Nephron (organoid): ENCODE measurements at regions not wholly inside any gene's neighbourhood (a gene's known extent, or its start where the extent isn't known, plus 50 kb on each side); places are given as distances from the start of the nearest gene placed in this dataset.

ENCODE experiments used
- H3K27ac Mint-ChIP-seq, 3 experiments: 2 replicates each; pipeline ENCODE4 v1.8.0; 2020; ENCODE audit warnings: mixed read lengths in 3 of 3, mild to moderate bottlenecking in 2 of 3, moderate library complexity in 1 of 3
- H3K27me3 Mint-ChIP-seq: 2 replicates; pipeline ENCODE4 v1.8.0; 2021; ENCODE audit warnings: low read depth, mild to moderate bottlenecking, moderate library complexity, mixed read lengths
- H3K36me3 Mint-ChIP-seq: 2 replicates; pipeline ENCODE4 v1.8.0; 2020; ENCODE audit warnings: low read depth, mixed read lengths
- H3K4me1 Mint-ChIP-seq: 2 replicates; pipeline ENCODE4 v1.8.0; 2020; ENCODE audit warnings: mixed read lengths
- H3K4me3 Mint-ChIP-seq, 3 experiments: 2 replicates each; pipeline ENCODE4 v1.8.0; 2020; ENCODE audit warnings: mild to moderate bottlenecking in 3 of 3, mixed read lengths in 3 of 3, moderate library complexity in 2 of 3
- H3K9me3 Mint-ChIP-seq: 2 replicates; pipeline ENCODE4 v1.8.0; 2020; ENCODE audit warnings: mixed read lengths
- TF ChIP-seq, protein P1 (sequence below), 3 experiments: fragments of 200-600 bp; sonication (generic); IDR thresholded peaks; one replicate each; pipeline ENCODE4 v1.5.0; 2021; ENCODE audit warnings: antibody characterized with exemption in 3 of 3; ENCODE audit not compliant: unreplicated experiment in 3 of 3

DNA sequence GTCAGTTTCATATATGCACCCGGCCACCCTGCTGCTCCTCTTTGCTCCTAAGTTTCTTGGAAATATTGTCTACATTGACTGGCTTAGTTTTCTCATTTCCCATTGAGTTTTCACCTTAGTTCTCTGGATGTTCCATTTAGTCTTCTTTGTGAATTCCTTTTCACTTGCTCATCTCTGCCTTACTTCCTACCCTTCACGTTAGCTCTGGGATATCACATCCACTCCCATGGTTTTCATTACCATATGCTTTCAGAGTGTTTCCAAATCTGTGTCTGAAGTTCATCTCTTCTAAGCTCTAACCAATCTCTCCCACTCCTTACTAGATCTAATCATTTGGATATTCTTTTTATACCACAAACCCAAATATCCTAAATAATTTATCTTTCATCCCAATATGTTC lies 226.4 kb downstream of the FAM76B start:
- Mint-ChIP-seq H3K27me3 (no peaks in the 10 kb centered on the region), H3K27ac (peak overlapping the region in 2 of 3 experiments; percentile 76 to 78), H3K36me3 (no peaks in the 10 kb centered on the region), H3K9me3 (peaks cover under 1% of the 10 kb centered on the region), H3K4me3 (no peak overlapping the region), H3K4me1 (peaks cover 73% of the 10 kb centered on the region)
- TF ChIP-seq, protein P1, sequence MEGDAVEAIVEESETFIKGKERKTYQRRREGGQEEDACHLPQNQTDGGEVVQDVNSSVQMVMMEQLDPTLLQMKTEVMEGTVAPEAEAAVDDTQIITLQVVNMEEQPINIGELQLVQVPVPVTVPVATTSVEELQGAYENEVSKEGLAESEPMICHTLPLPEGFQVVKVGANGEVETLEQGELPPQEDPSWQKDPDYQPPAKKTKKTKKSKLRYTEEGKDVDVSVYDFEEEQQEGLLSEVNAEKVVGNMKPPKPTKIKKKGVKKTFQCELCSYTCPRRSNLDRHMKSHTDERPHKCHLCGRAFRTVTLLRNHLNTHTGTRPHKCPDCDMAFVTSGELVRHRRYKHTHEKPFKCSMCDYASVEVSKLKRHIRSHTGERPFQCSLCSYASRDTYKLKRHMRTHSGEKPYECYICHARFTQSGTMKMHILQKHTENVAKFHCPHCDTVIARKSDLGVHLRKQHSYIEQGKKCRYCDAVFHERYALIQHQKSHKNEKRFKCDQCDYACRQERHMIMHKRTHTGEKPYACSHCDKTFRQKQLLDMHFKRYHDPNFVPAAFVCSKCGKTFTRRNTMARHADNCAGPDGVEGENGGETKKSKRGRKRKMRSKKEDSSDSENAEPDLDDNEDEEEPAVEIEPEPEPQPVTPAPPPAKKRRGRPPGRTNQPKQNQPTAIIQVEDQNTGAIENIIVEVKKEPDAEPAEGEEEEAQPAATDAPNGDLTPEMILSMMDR (IDR thresholded peaks at IDR 0.05; ENCODE audit: unreplicated experiment in 3 of 3) = no peak

GRCh38 chr11:95562196-95562921 lies 227.2 kb downstream of the FAM76B start:
- TF ChIP-seq, protein P1 (IDR thresholded peaks at IDR 0.05; ENCODE audit: unreplicated experiment in 3 of 3) = no peak
- peak overlapping the region in 1 of 3 experiments; percentile 16 for H3K4me3 Mint-ChIP-seq
- H3K36me3 Mint-ChIP-seq = no peaks in the 10 kb centered on the region
- H3K9me3 Mint-ChIP-seq = no peaks in the 10 kb centered on the region
- H3K4me1 Mint-ChIP-seq = peaks cover 67% of the 10 kb centered on the region
- H3K27me3 Mint-ChIP-seq = no peaks in the 10 kb centered on the region
- H3K27ac Mint-ChIP-seq = peak overlapping the region; percentile 59 to 78 (median 76)

GRCh38 chr11:95559899-95560298 lies 229.7 kb downstream of the FAM76B start:
- no peaks in the 10 kb centered on the region for H3K36me3 Mint-ChIP-seq
- no peaks in the 10 kb centered on the region for H3K27me3 Mint-ChIP-seq
- TF ChIP-seq, protein P1 (IDR thresholded peaks at IDR 0.05; ENCODE audit: unreplicated experiment in 3 of 3) = no peak
- H3K4me3 Mint-ChIP-seq = no peak overlapping the region
- peaks cover 68% of the 10 kb centered on the region for H3K4me1 Mint-ChIP-seq
- no peaks in the 10 kb centered on the region for H3K9me3 Mint-ChIP-seq
- H3K27ac Mint-ChIP-seq = peak overlapping the region; percentile 56 to 97 (median 81)

DNA sequence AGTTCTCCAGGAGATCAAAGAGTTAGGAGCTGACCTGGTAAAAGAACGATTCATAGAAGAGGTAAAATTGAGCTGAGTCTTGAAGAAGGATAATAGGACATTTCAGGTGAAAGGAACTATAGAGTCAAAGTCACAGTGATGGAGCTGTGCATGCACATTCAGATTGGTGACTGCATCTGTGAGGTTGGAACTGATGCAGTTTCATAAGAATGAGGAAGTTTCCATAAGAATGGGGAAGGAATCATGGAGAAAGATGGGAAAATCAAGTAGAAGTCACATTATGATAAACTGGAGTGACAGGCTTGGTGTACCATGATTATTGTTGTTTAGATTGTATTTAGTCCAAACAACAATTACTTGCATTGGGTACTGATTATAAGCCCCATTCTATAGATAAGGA lies 232.2 kb downstream of the FAM76B start:
- TF ChIP-seq, protein P1 (IDR thresholded peaks at IDR 0.05; ENCODE audit: unreplicated experiment in 3 of 3) = no peak
- Mint-ChIP-seq H3K4me1 (peaks cover 57% of the 10 kb centered on the region), H3K27me3 (no peaks in the 10 kb centered on the region), H3K36me3 (no peaks in the 10 kb centered on the region), H3K4me3 (no peak overlapping the region), H3K27ac (peak overlapping the region; percentile 97), H3K9me3 (no peaks in the 10 kb centered on the region)

- TF ChIP-seq, protein P1 (IDR thresholded peaks at IDR 0.05; ENCODE audit: unreplicated experiment in 3 of 3) = no peak
- Mint-ChIP-seq H3K36me3 (no peaks in the 10 kb centered on the region), H3K9me3 (no peaks in the 10 kb centered on the region), H3K27ac (peak overlapping the region; percentile 97), H3K27me3 (no peaks in the 10 kb centered on the region), H3K4me1 (peaks cover 51% of the 10 kb centered on the region), H3K4me3 (peak overlapping the region in 2 of 3 experiments; percentile 17 to 38)
These were observed 233.0 kb downstream of the FAM76B start for GRCh38 chr11:95556342-95557163.
